Neural cell (in vitro differentiated cells): ENCODE measurements at regions not wholly inside any gene's neighbourhood (a gene's known extent, or its start where the extent isn't known, plus 50 kb on each side); places are given as distances from the start of the nearest gene placed in this dataset.
"Not testable (repeated sequence)": the region's sequence is repeated elsewhere in the genome, so short reads cannot be mapped to it uniquely, and the experiment has no call there.

Experiments used
- H2AFZ ChIP-seq: fragments of 200-600, 300-800 bp; sonication (generic), shearing (Covaris generic); 2 replicates; pipeline ENCODE4 v1.6.0; 2014; ENCODE audit warnings: low read depth, mild to moderate bottlenecking, antibody characterized with exemption, low read length, moderate library complexity
- H3F3A ChIP-seq: fragments of 200-600 bp; shearing (Covaris generic); 2 replicates; pipeline ENCODE4 v1.6.1; 2016; ENCODE audit warnings: mild to moderate bottlenecking, moderate library complexity, mixed read lengths, antibody characterized with exemption, low read length; ENCODE audit not compliant: insufficient read depth, poor library complexity, severe bottlenecking
- H3K27ac ChIP-seq: fragments of 200-600, 300-800 bp; sonication (generic), shearing (Covaris generic); 2 replicates; pipeline ENCODE4 v1.5.1; 2014; ENCODE audit warnings: mild to moderate bottlenecking, low read length, moderate library complexity
- H3K27me3 ChIP-seq: fragments of 300-800, 200-600 bp; sonication (generic), shearing (Covaris generic); 2 replicates; pipeline ENCODE4 v1.6.0; 2014; ENCODE audit warnings: mild to moderate bottlenecking, low read depth, low read length, moderate library complexity; ENCODE audit not compliant: insufficient read depth
- H3K36me3 ChIP-seq: fragments of 300-800, 200-600 bp; sonication (generic), shearing (Covaris generic); 2 replicates; pipeline ENCODE4 v1.5.1; 2014; ENCODE audit warnings: mild to moderate bottlenecking, antibody characterized with exemption, low read length, moderate library complexity; ENCODE audit not compliant: insufficient read depth
- H3K4me2 ChIP-seq: fragments of 300-800, 200-600 bp; sonication (generic), shearing (Covaris generic); 2 replicates; pipeline ENCODE4 v1.6.0; 2014; ENCODE audit warnings: mild to moderate bottlenecking, low read length
- H3K4me3 ChIP-seq: fragments of 300-800, 200-600 bp; sonication (generic), shearing (Covaris generic); 2 replicates; pipeline ENCODE4 v1.5.1; 2014; ENCODE audit warnings: mild to moderate bottlenecking, low read length, moderate library complexity
- H3K79me2 ChIP-seq: fragments of 200-600 bp; shearing (Covaris generic); replicated peaks from 2 replicates; pipeline ENCODE4 v1.6.0; 2014; ENCODE audit warnings: mild to moderate bottlenecking, low read length, moderate library complexity; ENCODE audit not compliant: insufficient read depth
- H3K9ac ChIP-seq: fragments of 300-800, 200-600 bp; sonication (generic), shearing (Covaris generic); 2 replicates; pipeline ENCODE4 v1.6.1; 2016; ENCODE audit warnings: mild to moderate bottlenecking, low read length, mixed read lengths
- H3K9me2 ChIP-seq: fragments of 200-600 bp; shearing (Covaris generic); 2 replicates; pipeline ENCODE4 v1.6.1; 2016; ENCODE audit warnings: mild to moderate bottlenecking, low read length, mixed read lengths; ENCODE audit not compliant: insufficient read depth
- H3K9me3 ChIP-seq: fragments of 200-600, 300-800 bp; sonication (generic), shearing (Covaris generic); 2 replicates; pipeline ENCODE4 v1.6.1; 2016; ENCODE audit warnings: mild to moderate bottlenecking, mixed run types, low read length, moderate library complexity, mixed read lengths
- H4K20me1 ChIP-seq: fragments of 200-600 bp; shearing (Covaris generic); 2 replicates; pipeline ENCODE4 v1.6.1; 2016; ENCODE audit warnings: mild to moderate bottlenecking, mixed run types; ENCODE audit not compliant: insufficient read depth
- MXI1 ChIP-seq: fragments of 450-650 bp; conservative IDR thresholded peaks from 2 replicates; pipeline ENCODE4 v1.6.1; 2014; ENCODE audit warnings: antibody characterized with exemption, mild to moderate bottlenecking; ENCODE audit not compliant: poor library complexity, severe bottlenecking
- POLR2AphosphoS5 ChIP-seq: IDR thresholded peaks from 2 replicates; pipeline ENCODE4 v1.6.1; 2012
- TAF1 ChIP-seq: IDR thresholded peaks from 2 replicates; pipeline ENCODE4 v1.6.1; 2012; ENCODE audit warnings: low read depth
- TF ChIP-seq, protein P1 (sequence below): fragments of 450-650 bp; IDR thresholded peaks from 2 replicates; pipeline ENCODE4 v1.5.1; 2014; ENCODE audit warnings: antibody characterized with exemption, mild to moderate bottlenecking, moderate library complexity; ENCODE audit not compliant: poor library complexity, severe bottlenecking
- TF ChIP-seq, protein P2 (sequence below): IDR thresholded peaks from 2 replicates; pipeline ENCODE4 v1.6.1; 2012; ENCODE audit warnings: borderline replicate concordance

DNA sequence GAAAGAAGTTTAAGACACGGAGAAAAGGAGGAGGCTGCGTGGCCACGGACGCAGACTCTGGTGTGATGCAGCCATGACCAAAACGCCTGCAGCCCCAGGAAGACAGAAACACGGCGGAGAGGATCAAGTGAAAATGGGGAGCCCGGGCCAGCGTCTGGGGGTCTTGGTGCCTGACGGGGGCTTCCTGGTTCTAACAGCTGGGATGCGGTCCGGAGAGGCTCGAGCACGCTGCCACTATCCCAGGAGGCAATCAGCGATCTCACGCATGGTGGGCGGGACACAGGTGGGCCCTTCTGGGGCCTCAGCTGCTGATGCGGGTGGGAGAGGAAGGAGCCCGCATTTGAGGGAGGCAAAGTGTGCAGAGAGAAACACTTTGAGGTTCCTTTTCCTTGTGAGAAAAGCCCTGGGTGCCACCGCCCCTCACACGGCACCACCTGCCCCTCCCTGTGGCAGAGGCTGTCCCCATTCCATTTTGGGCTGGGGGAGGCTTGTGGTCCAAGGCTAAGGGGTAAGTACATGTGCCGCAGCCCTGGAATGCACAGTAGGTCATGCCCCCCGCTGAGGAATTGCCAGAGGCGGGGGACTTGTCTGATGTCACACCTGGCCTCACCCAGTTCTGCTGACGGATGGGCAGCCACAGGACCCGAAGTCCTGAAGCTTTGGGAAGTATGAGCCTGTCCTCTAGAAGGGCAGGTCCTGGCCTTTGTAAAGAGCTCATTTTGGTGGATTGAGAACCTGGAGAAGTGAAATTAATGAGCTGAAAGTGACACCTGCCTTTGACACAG lies 121.7 kb upstream of the ZNF469 start:
- not testable (repeated sequence) for H2AFZ ChIP-seq, H3K36me3 ChIP-seq, H3K9me3 ChIP-seq, H3K27me3 ChIP-seq, H4K20me1 ChIP-seq, H3K79me2 ChIP-seq, H3F3A ChIP-seq, H3K4me3 ChIP-seq, H3K27ac ChIP-seq, H3K9me2 ChIP-seq, H3K4me2 ChIP-seq, H3K9ac ChIP-seq

DNA sequence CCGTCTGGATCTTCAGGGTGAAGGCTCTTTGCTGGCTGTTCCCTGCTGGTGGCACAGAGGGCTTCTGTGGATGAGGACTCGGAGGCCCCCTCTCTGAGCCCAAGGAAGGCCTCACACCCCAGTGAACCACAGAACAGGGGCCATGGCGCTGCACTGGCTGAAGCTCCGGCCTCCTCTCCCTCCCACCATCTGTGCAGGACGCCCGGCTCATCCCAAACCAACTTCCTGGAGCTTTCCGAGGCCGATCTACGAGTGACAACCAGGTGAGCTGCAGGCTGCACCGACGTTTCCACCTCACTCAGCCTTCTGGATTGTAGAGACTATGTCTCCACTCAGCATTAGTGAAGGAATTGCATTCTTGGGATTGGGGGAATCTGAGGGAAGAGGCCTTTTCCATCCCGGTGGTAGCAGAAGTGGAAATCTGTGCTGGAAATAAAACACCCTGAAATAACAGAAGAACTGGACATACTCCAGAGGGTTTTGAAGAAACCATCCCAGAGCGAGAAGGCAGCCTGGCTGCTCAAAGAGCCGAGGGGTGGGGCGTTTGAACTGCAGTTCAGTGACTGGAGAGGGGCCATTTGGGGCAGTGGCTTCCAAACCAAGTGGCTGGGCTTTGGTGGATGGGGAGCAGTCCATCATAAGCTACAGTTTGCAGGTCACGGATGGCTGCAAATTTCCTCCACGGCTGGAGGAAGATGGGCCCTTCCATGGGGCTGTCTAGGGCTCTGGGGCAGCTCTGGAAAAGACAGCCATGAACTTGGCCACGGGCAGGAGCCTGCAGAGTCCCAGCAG lies 120.7 kb upstream of the ZNF469 start:
- not testable (repeated sequence) for H3K9me2 ChIP-seq, H3K4me2 ChIP-seq, H3K9me3 ChIP-seq, H4K20me1 ChIP-seq, H3F3A ChIP-seq, H2AFZ ChIP-seq, H3K9ac ChIP-seq, H3K27ac ChIP-seq, H3K36me3 ChIP-seq, H3K79me2 ChIP-seq, H3K27me3 ChIP-seq, H3K4me3 ChIP-seq

DNA sequence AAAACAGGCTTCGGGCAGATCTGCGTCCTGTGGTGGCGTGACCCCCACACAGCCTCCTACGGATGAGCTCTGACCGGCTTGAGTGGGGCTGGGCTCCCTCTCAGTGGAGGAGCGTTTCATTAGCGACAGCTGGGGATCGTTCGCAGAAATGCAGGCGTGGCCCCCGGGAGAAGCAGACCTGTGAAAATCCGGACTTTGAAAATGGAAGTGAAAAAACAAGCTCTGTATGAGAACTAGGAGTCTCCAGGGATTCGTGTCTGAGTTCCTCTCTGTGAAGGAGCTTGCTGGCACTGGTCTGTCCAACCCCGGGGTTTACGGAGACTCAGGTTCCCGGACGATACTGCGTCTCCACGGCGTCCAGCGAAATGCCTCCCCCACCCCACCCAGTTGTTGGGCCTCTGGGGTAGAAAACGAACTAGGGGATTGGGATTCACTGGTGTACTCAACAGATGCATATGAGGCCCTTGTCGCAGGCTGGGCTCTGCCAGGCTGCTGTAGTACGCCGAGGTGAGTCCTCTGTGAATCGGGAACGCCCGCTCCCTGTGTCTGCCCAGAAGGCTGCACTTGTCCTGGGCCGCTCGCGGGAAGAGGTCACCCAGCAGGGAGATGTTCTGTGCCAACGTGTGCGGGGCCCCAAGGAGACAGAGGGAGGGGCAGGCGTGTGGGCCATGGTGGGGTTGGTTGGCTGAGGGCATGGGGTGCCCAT lies 119.7 kb upstream of the ZNF469 start:
- not testable (repeated sequence) for H3K36me3 ChIP-seq, H4K20me1 ChIP-seq, H3K27ac ChIP-seq, H2AFZ ChIP-seq, H3K9me2 ChIP-seq, H3K4me3 ChIP-seq, H3K79me2 ChIP-seq, H3K4me2 ChIP-seq, H3K9ac ChIP-seq, H3K27me3 ChIP-seq, H3F3A ChIP-seq, H3K9me3 ChIP-seq

DNA sequence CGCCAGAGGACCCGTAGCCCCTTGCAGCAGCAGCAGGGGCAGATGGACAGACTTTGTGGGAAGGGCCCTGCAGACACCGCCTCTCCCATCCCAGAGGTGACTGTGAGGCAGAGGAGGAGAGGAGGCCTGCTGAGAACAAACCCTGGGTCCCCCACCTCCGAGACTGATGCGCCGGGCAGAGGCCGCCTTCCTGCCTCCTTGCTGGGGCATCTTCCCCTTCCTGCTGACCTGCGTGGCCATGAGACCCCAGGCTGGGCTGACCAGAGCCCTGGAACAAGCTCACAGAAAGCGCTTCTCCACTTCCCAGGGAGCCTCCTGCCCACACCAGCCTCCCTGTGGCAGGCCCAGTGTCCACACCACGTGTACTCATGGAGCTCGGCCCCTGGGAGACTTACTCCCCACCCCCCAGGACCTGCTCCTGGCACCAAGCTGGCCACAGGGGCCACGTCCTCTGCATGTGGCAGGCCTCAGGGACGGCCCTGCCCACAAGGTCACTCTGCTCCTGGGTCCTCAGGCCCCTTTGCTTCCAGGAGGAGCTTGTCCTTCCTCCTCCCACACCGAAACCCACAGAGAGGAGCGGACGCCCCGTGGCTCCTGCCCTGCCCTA lies 119.0 kb upstream of the ZNF469 start:
- not testable (repeated sequence) for H3K4me2 ChIP-seq, H3K4me3 ChIP-seq, H3F3A ChIP-seq, H3K9me2 ChIP-seq, H3K9ac ChIP-seq, H4K20me1 ChIP-seq, H3K27me3 ChIP-seq, H3K79me2 ChIP-seq, H3K36me3 ChIP-seq, H3K9me3 ChIP-seq, H3K27ac ChIP-seq, H2AFZ ChIP-seq

DNA sequence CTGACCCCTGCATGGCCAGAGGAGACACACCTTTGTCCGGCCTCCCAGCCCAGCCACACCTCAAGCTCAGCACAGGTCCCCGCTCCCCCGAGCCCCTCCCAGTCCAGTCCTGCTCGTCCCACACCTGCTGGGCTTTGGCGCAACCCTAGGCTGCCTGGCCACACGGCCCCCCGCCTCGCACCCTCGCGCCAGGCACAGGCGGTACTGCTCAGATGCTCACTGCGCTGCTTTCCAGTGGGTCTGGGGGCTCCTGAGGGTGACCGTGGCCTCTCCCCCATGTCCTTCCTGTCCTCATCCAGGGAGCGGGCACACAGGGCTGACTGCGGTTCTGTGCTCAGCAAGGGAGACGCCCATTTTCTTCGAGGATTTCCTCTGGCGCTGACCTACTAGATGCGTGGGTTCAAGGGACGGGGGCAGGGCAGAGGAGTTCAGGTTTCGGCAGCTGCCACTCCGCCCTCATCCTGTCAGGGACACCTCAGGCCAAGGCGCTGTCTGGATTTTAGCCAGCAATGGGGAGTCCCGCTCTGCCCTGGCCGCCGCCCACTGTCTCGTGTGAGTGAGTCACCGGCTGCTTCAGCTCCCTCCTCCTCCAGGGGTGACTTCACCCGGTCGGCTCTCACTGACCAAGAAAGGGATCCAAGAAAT lies 118.0 kb upstream of the ZNF469 start:
- H3K9me3 ChIP-seq, result no peaks in the 10 kb centered on the region
- no peak overlapping the region for H3K27ac ChIP-seq
- no peaks in the 10 kb centered on the region for H3K27me3 ChIP-seq
- H3K4me3 ChIP-seq, result no peak overlapping the region
- H3K79me2 ChIP-seq, result no peaks in the 10 kb centered on the region
- H3F3A ChIP-seq, result no peaks in the 10 kb centered on the region
- no peaks in the 10 kb centered on the region for H3K36me3 ChIP-seq
- H3K9me2 ChIP-seq, result no peaks in the 10 kb centered on the region
- H4K20me1 ChIP-seq, result no peaks in the 10 kb centered on the region
- H3K9ac ChIP-seq, result no peak overlapping the region
- H2AFZ ChIP-seq, result no peak overlapping the region
- no peak overlapping the region for H3K4me2 ChIP-seq
- TF ChIP-seq POLR2AphosphoS5, result no peak
- TF ChIP-seq MXI1, result no peak
- TF ChIP-seq, protein P1, sequence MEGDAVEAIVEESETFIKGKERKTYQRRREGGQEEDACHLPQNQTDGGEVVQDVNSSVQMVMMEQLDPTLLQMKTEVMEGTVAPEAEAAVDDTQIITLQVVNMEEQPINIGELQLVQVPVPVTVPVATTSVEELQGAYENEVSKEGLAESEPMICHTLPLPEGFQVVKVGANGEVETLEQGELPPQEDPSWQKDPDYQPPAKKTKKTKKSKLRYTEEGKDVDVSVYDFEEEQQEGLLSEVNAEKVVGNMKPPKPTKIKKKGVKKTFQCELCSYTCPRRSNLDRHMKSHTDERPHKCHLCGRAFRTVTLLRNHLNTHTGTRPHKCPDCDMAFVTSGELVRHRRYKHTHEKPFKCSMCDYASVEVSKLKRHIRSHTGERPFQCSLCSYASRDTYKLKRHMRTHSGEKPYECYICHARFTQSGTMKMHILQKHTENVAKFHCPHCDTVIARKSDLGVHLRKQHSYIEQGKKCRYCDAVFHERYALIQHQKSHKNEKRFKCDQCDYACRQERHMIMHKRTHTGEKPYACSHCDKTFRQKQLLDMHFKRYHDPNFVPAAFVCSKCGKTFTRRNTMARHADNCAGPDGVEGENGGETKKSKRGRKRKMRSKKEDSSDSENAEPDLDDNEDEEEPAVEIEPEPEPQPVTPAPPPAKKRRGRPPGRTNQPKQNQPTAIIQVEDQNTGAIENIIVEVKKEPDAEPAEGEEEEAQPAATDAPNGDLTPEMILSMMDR, result no peak
- TF ChIP-seq, protein P2, sequence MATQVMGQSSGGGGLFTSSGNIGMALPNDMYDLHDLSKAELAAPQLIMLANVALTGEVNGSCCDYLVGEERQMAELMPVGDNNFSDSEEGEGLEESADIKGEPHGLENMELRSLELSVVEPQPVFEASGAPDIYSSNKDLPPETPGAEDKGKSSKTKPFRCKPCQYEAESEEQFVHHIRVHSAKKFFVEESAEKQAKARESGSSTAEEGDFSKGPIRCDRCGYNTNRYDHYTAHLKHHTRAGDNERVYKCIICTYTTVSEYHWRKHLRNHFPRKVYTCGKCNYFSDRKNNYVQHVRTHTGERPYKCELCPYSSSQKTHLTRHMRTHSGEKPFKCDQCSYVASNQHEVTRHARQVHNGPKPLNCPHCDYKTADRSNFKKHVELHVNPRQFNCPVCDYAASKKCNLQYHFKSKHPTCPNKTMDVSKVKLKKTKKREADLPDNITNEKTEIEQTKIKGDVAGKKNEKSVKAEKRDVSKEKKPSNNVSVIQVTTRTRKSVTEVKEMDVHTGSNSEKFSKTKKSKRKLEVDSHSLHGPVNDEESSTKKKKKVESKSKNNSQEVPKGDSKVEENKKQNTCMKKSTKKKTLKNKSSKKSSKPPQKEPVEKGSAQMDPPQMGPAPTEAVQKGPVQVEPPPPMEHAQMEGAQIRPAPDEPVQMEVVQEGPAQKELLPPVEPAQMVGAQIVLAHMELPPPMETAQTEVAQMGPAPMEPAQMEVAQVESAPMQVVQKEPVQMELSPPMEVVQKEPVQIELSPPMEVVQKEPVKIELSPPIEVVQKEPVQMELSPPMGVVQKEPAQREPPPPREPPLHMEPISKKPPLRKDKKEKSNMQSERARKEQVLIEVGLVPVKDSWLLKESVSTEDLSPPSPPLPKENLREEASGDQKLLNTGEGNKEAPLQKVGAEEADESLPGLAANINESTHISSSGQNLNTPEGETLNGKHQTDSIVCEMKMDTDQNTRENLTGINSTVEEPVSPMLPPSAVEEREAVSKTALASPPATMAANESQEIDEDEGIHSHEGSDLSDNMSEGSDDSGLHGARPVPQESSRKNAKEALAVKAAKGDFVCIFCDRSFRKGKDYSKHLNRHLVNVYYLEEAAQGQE, result no peak
- no peak for TF ChIP-seq TAF1
